GM23338 (cell line): ENCODE measurements at regions not wholly inside any gene's neighbourhood (a gene's known extent, or its start where the extent isn't known, plus 50 kb on each side); places are given as distances from the start of the nearest gene placed in this dataset.

Source experiments
- ATAC-seq: fragments of 200-7000 bp; cut with Tn5 transposase; 3 replicates; pipeline ENCODE4 v1.9.1; 2020
- DNase-seq: peaks from one replicate; pipeline ENCODE4 v3.0.0-alpha.2; 2015; ENCODE audit warnings: low spot score
- H2AFZ ChIP-seq: fragments of 200-600 bp; sonication (generic); 2 replicates; pipeline ENCODE4 v1.8.0; 2016; ENCODE audit warnings: antibody characterized with exemption, mild to moderate bottlenecking, moderate library complexity
- H3F3A ChIP-seq: fragments of 200-600 bp; sonication (generic); replicated peaks from 2 replicates; pipeline ENCODE4 v1.8.0; 2017; ENCODE audit warnings: antibody characterized with exemption, mixed run types, low read depth
- H3K27ac ChIP-seq: fragments of 200-600 bp; sonication (generic); 2 replicates; pipeline ENCODE4 v1.6.1; 2016; ENCODE audit warnings: low read depth
- H3K27me3 ChIP-seq: fragments of 200-600 bp; sonication (generic); 2 replicates; pipeline ENCODE4 v1.8.0; 2016; ENCODE audit warnings: mild to moderate bottlenecking, mixed run types, moderate library complexity; ENCODE audit not compliant: insufficient read depth
- H3K36me3 ChIP-seq: fragments of 200-600 bp; sonication (generic); 2 replicates; pipeline ENCODE4 v1.8.0; 2016; ENCODE audit warnings: mild to moderate bottlenecking; ENCODE audit not compliant: insufficient read depth
- H3K4me1 ChIP-seq: fragments of 200-600 bp; sonication (generic); 2 replicates; pipeline ENCODE4 v1.8.0; 2016; ENCODE audit warnings: mild to moderate bottlenecking, moderate library complexity; ENCODE audit not compliant: insufficient read depth
- H3K4me2 ChIP-seq: fragments of 200-600 bp; sonication (generic); 2 replicates; pipeline ENCODE4 v1.7.1; 2017; ENCODE audit warnings: mixed run types
- H3K4me3 ChIP-seq: fragments of 200-600 bp; sonication (generic); 2 replicates; pipeline ENCODE4 v1.6.1; 2016; ENCODE audit warnings: mixed run types
- H3K79me2 ChIP-seq: fragments of 200-600 bp; sonication (generic); replicated peaks from 2 replicates; pipeline ENCODE4 v1.8.0; 2017; ENCODE audit warnings: mild to moderate bottlenecking; ENCODE audit not compliant: insufficient read depth
- H3K9me2 ChIP-seq: fragments of 200-600 bp; sonication (generic); 2 replicates; pipeline ENCODE4 v1.8.0; 2017; ENCODE audit not compliant: insufficient read depth
- H4K20me1 ChIP-seq: fragments of 200-600 bp; sonication (generic); replicated peaks from 2 replicates; pipeline ENCODE4 v1.8.0; 2017; ENCODE audit warnings: mild to moderate bottlenecking; ENCODE audit not compliant: insufficient read depth
- H3K27ac Mint-ChIP-seq: 2 replicates; pipeline ENCODE4 v1.8.0; 2020; ENCODE audit warnings: inconsistent platforms, mild to moderate bottlenecking, moderate library complexity, mixed read lengths
- H3K27me3 Mint-ChIP-seq: 3 replicates; pipeline ENCODE4 v1.8.0; 2022; ENCODE audit warnings: low read depth, mild to moderate bottlenecking, moderate library complexity, mixed read lengths, inconsistent platforms; ENCODE audit not compliant: insufficient read depth, poor library complexity
- H3K36me3 Mint-ChIP-seq: 3 replicates; pipeline ENCODE4 v1.8.0; 2021; ENCODE audit warnings: low read depth, mild to moderate bottlenecking, inconsistent platforms, moderate library complexity, mixed read lengths
- H3K4me1 Mint-ChIP-seq: 3 replicates; pipeline ENCODE4 v1.8.0; 2020; ENCODE audit warnings: mild to moderate bottlenecking, inconsistent platforms, mixed read lengths
- H3K4me3 Mint-ChIP-seq: 3 replicates; pipeline ENCODE4 v1.8.0; 2021; ENCODE audit warnings: moderate library complexity, mild to moderate bottlenecking, inconsistent platforms, mixed read lengths
- H3K9me3 Mint-ChIP-seq: 3 replicates; pipeline ENCODE4 v1.8.0; 2020; ENCODE audit warnings: moderate library complexity, mild to moderate bottlenecking, inconsistent platforms, mixed read lengths
- CREB1 ChIP-seq: fragments of 250-450 bp; sonication (Bioruptor Pico); IDR thresholded peaks from 2 replicates; pipeline ENCODE4 v1.5.0; 2020; ENCODE audit warnings: low read depth, mild to moderate bottlenecking, moderate library complexity
- EZH2 ChIP-seq: fragments of 200-600 bp; sonication (generic); IDR thresholded peaks from one replicate; pipeline ENCODE4 v1.8.0; 2017; ENCODE audit warnings: antibody characterized with exemption, mild to moderate bottlenecking, low read depth; ENCODE audit not compliant: unreplicated experiment
- EZH2phosphoT487 ChIP-seq: fragments of 200-600 bp; sonication (generic); IDR thresholded peaks from one replicate; pipeline ENCODE4 v1.8.1; 2018; ENCODE audit warnings: antibody characterized with exemption; ENCODE audit not compliant: unreplicated experiment
- NANOG ChIP-seq: IDR thresholded peaks from 2 replicates; pipeline ENCODE4 v1.6.1; 2016; ENCODE audit warnings: antibody characterized with exemption, borderline replicate concordance
- POLR2AphosphoS5 ChIP-seq: IDR thresholded peaks from 2 replicates; pipeline ENCODE4 v1.6.1; 2016; ENCODE audit warnings: antibody characterized with exemption, low read depth
- STAT1 ChIP-seq: IDR thresholded peaks from one replicate; pipeline ENCODE4 v1.6.1; 2016; ENCODE audit warnings: antibody characterized with exemption; ENCODE audit not compliant: unreplicated experiment
- ZNF114 ChIP-seq: fragments of 250-450 bp; sonication (Bioruptor Pico); IDR thresholded peaks from 2 replicates; pipeline ENCODE4 v1.5.0; 2020; ENCODE audit warnings: mild to moderate bottlenecking, moderate library complexity
- ZNF331 ChIP-seq: fragments of 250-450 bp; sonication (Bioruptor Pico); IDR thresholded peaks from 2 replicates; pipeline ENCODE4 v1.5.0; 2020; ENCODE audit warnings: low read depth, mild to moderate bottlenecking, moderate library complexity
- TF ChIP-seq, protein P1 (sequence below), 2 experiments: fragments of 200-600 bp in 1 of 2; sonication (generic) in 1 of 2; conservative IDR thresholded peaks; 2 replicates each; pipeline versions ENCODE4 v1.5.1 to v1.6.1; 2016 to 2017; ENCODE audit warnings: antibody characterized with exemption in 2 of 2, low read depth in 2 of 2, mild to moderate bottlenecking in 2 of 2, moderate library complexity in 1 of 2
- TF ChIP-seq, protein P2 (sequence below): IDR thresholded peaks from one replicate; pipeline ENCODE4 v1.6.1; 2018; ENCODE audit warnings: antibody characterized with exemption; ENCODE audit not compliant: unreplicated experiment
- TF ChIP-seq, protein P3 (sequence below): IDR thresholded peaks from 2 replicates; pipeline ENCODE4 v1.6.1; 2016; ENCODE audit warnings: antibody characterized with exemption

DNA sequence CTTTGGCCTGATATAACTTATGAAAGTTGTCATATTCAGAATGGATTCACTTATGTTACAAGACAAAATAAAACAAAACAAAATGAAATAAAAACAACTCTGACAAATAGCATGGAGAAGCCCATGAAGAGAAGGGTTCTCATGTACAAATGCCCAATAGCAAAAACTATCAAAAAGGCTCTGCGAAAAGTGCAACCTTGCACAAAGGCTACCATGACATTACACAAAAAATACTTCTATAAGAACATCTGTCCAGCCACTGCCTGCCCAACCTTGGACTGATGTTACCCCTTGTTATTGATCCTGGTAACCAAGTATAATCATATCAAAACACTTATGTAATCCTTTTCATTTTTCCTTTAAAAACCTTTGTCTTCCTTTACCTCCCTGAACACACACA lies 213.0 kb downstream of the ATP23 start (continued):
- TF ChIP-seq, protein P1, sequence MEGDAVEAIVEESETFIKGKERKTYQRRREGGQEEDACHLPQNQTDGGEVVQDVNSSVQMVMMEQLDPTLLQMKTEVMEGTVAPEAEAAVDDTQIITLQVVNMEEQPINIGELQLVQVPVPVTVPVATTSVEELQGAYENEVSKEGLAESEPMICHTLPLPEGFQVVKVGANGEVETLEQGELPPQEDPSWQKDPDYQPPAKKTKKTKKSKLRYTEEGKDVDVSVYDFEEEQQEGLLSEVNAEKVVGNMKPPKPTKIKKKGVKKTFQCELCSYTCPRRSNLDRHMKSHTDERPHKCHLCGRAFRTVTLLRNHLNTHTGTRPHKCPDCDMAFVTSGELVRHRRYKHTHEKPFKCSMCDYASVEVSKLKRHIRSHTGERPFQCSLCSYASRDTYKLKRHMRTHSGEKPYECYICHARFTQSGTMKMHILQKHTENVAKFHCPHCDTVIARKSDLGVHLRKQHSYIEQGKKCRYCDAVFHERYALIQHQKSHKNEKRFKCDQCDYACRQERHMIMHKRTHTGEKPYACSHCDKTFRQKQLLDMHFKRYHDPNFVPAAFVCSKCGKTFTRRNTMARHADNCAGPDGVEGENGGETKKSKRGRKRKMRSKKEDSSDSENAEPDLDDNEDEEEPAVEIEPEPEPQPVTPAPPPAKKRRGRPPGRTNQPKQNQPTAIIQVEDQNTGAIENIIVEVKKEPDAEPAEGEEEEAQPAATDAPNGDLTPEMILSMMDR (conservative IDR thresholded peaks at IDR 0.05; ENCODE audit: low read depth in 2 of 2) = no peak
- TF ChIP-seq ZNF114 (CRISPR knock-in tag) = no peak

DNA sequence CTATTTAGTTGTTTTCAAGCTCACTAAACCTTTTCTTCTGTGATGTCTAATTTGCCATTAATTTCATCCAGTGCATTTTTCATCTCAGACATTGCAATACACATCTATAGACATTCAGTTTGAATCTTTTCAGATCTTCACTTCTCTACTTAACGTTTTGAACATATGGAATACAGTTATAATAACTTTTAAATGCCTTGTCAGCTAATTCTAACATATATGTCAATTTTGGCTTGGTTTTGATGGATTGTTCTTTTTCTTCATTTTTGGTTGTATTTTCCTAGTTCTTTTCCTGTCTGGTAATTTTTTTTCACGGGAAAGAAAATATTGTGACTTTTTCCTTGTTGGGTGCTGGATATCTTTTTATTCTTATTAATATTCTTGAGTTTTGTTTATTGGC lies 215.3 kb downstream of the ATP23 start:
- DNase-seq (no peak), ATAC-seq (no peak)
- no peaks in the 10 kb centered on the region for H3F3A ChIP-seq
- no peak overlapping the region for H3K4me3 ChIP-seq
- no peak overlapping the region for H2AFZ ChIP-seq
- Mint-ChIP-seq H3K4me3 (no peak overlapping the region), H3K36me3 (no peaks in the 10 kb centered on the region), H3K27me3 (no peaks in the 10 kb centered on the region), H3K4me1 (no peaks in the 10 kb centered on the region; the same call in 2 of the 3 replicates), H3K9me3 (no peaks in the 10 kb centered on the region), H3K27ac (no peak overlapping the region)
- H3K27ac ChIP-seq = no peak overlapping the region
- no peaks in the 10 kb centered on the region for H3K79me2 ChIP-seq
- H3K4me1 ChIP-seq = no peaks in the 10 kb centered on the region
- H4K20me1 ChIP-seq = no peaks in the 10 kb centered on the region
- H3K36me3 ChIP-seq = no peaks in the 10 kb centered on the region
- no peaks in the 10 kb centered on the region for H3K27me3 ChIP-seq
- peaks cover 15% of the 10 kb centered on the region; the same call in 1 of the 2 replicates for H3K9me2 ChIP-seq
- H3K4me2 ChIP-seq = no peak overlapping the region
- TF ChIP-seq EZH2phosphoT487 (no peak), CREB1 (CRISPR knock-in tag) (no peak), NANOG (no peak), POLR2AphosphoS5 (no peak), ZNF114 (CRISPR knock-in tag) (no peak), ZNF331 (CRISPR knock-in tag) (no peak), EZH2 (no peak), STAT1 (no peak)
- TF ChIP-seq, protein P2, sequence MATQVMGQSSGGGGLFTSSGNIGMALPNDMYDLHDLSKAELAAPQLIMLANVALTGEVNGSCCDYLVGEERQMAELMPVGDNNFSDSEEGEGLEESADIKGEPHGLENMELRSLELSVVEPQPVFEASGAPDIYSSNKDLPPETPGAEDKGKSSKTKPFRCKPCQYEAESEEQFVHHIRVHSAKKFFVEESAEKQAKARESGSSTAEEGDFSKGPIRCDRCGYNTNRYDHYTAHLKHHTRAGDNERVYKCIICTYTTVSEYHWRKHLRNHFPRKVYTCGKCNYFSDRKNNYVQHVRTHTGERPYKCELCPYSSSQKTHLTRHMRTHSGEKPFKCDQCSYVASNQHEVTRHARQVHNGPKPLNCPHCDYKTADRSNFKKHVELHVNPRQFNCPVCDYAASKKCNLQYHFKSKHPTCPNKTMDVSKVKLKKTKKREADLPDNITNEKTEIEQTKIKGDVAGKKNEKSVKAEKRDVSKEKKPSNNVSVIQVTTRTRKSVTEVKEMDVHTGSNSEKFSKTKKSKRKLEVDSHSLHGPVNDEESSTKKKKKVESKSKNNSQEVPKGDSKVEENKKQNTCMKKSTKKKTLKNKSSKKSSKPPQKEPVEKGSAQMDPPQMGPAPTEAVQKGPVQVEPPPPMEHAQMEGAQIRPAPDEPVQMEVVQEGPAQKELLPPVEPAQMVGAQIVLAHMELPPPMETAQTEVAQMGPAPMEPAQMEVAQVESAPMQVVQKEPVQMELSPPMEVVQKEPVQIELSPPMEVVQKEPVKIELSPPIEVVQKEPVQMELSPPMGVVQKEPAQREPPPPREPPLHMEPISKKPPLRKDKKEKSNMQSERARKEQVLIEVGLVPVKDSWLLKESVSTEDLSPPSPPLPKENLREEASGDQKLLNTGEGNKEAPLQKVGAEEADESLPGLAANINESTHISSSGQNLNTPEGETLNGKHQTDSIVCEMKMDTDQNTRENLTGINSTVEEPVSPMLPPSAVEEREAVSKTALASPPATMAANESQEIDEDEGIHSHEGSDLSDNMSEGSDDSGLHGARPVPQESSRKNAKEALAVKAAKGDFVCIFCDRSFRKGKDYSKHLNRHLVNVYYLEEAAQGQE = no peak
- TF ChIP-seq, protein P1 (conservative IDR thresholded peaks at IDR 0.05; ENCODE audit: low read depth in 2 of 2) = no peak
- TF ChIP-seq, protein P3, sequence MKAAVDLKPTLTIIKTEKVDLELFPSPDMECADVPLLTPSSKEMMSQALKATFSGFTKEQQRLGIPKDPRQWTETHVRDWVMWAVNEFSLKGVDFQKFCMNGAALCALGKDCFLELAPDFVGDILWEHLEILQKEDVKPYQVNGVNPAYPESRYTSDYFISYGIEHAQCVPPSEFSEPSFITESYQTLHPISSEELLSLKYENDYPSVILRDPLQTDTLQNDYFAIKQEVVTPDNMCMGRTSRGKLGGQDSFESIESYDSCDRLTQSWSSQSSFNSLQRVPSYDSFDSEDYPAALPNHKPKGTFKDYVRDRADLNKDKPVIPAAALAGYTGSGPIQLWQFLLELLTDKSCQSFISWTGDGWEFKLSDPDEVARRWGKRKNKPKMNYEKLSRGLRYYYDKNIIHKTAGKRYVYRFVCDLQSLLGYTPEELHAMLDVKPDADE = no peak
